A673 (cell line): ENCODE measurements at regions not wholly inside any gene's neighbourhood (a gene's known extent, or its start where the extent isn't known, plus 50 kb on each side); places are given as distances from the start of the nearest gene placed in this dataset.

ENCODE experiments used
- CTCF ChIP-seq: fragments of 300-800, 200-600 bp; sonication (generic); conservative IDR thresholded peaks from 2 replicates; pipeline ENCODE4 v1.5.1; 2017; ENCODE audit warnings: low read depth, mild to moderate bottlenecking, antibody characterized with exemption, low read length, moderate library complexity, mixed read lengths
- EZH2 ChIP-seq: fragments of 200-600 bp; sonication (generic); IDR thresholded peaks from 2 replicates; pipeline ENCODE4 v1.6.1; 2017; ENCODE audit warnings: borderline replicate concordance, low read depth, mild to moderate bottlenecking, mixed read lengths, antibody characterized with exemption, low read length; ENCODE audit not compliant: poor library complexity, severe bottlenecking

DNA sequence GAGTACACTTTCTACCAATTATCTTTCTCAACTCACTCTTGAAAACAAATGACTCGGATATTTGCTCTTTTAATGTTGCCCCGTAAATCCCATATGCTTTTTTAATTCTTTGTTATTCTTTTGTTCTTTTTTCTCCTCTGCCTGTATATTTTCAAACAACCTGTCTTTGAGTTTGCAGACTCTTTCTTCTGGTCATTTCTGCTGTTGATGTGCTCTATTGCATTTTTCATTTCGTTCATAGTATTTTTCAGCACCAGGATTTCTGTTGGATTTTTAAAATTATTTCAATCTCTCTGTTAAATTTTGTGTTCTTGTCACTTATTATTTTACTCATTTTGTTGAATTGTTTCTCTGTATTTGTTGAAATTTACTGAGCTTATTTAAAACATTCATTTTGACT, 146.8 kb upstream of the B3GALT2 start:
- TF ChIP-seq EZH2 (no peak), CTCF (no peak)
